Peyer's patch (tissue), 4 donors: ENCODE measurements at regions not wholly inside any gene's neighbourhood (a gene's known extent, or its start where the extent isn't known, plus 50 kb on each side); places are given as distances from the start of the nearest gene placed in this dataset.

Source experiments
- DNase-seq, 3 donors: peaks; one replicate each; pipeline ENCODE4 v3.0.0-alpha.2; 2017 to 2019
- H3K27ac ChIP-seq, 4 donors: fragments of 200-600 bp; sonication (generic); one replicate each; pipeline ENCODE4 v1.5.1; 2016 to 2019
- H3K27me3 ChIP-seq, 2 donors: fragments of 200-600 bp; sonication (generic); one replicate each; pipeline ENCODE4 v1.5.1; 2019
- H3K36me3 ChIP-seq, 3 donors: fragments of 200-600 bp; sonication (generic); one replicate each; pipeline ENCODE4 v1.5.1; 2016 to 2019
- H3K4me1 ChIP-seq, 4 donors: fragments of 200-600 bp; sonication (generic); one replicate each; pipeline ENCODE4 v1.5.1; 2016 to 2019
- H3K4me3 ChIP-seq, 4 donors: fragments of 200-600 bp; sonication (generic); 1 replicate in 3 of 4; 2 replicates in 1 of 4; pipeline ENCODE4 v1.5.1; 2016 to 2019; ENCODE audit warnings: mild to moderate bottlenecking in 1 of 4
- H3K9me3 ChIP-seq, 4 donors: fragments of 200-600 bp; sonication (generic); one replicate each; pipeline ENCODE4 v1.5.1; 2016 to 2019; ENCODE audit warnings: mild to moderate bottlenecking in 1 of 4
- CTCF ChIP-seq, 6 experiments: fragments of 450-650 bp in 4 of 6; fragments of 200-600 bp in 2 of 6; sonication (generic) in 1 of 6; IDR thresholded peaks; one replicate each; pipeline ENCODE4 v1.5.1; 2017 to 2019; ENCODE audit warnings: antibody characterized with exemption in 6 of 6, mild to moderate bottlenecking in 3 of 6, moderate library complexity in 1 of 6
- POLR2A ChIP-seq, 2 donors: fragments of 450-650 bp; IDR thresholded peaks; one replicate each; pipeline ENCODE4 v1.5.1; 2017; ENCODE audit warnings: antibody characterized with exemption in 2 of 2, mild to moderate bottlenecking in 2 of 2, moderate library complexity in 2 of 2

- TF ChIP-seq CTCF (IDR thresholded peaks at IDR 0.05) (no peak), POLR2A (IDR thresholded peaks at IDR 0.05) (no peak)
- no peak for DNase-seq
- no peak overlapping the region for H3K4me3 ChIP-seq
These were observed 53.9 kb upstream of the XYLT1 start for GRCh38 chr16:17524656-17525055.

GRCh38 chr16:17520561-17520960, 49.8 kb upstream of the XYLT1 start:
- no peaks in the 10 kb centered on the region for H3K4me1 ChIP-seq
- no peaks in the 10 kb centered on the region for H3K36me3 ChIP-seq
- H3K9me3 ChIP-seq = no peaks in the 10 kb centered on the region
- no peak overlapping the region for H3K4me3 ChIP-seq
- H3K27ac ChIP-seq = no peak overlapping the region
- DNase-seq = no peak
- no peaks in the 10 kb centered on the region for H3K27me3 ChIP-seq
- TF ChIP-seq POLR2A (IDR thresholded peaks at IDR 0.05) = no peak
- no peak for TF ChIP-seq CTCF (IDR thresholded peaks at IDR 0.05)

More at GRCh38 chr16:17524656-17525055, 53.9 kb upstream of the XYLT1 start:
- H3K9me3 ChIP-seq = no peaks in the 10 kb centered on the region
- H3K27me3 ChIP-seq = no peaks in the 10 kb centered on the region
- no peak overlapping the region for H3K27ac ChIP-seq
- H3K36me3 ChIP-seq = no peaks in the 10 kb centered on the region
- H3K4me1 ChIP-seq = no peaks in the 10 kb centered on the region
